ENCODE measurements at regions not wholly inside any gene's neighbourhood (a gene's known extent, or its start where the extent isn't known, plus 50 kb on each side); places are given as distances from the start of the nearest gene placed in this dataset.

DNA sequence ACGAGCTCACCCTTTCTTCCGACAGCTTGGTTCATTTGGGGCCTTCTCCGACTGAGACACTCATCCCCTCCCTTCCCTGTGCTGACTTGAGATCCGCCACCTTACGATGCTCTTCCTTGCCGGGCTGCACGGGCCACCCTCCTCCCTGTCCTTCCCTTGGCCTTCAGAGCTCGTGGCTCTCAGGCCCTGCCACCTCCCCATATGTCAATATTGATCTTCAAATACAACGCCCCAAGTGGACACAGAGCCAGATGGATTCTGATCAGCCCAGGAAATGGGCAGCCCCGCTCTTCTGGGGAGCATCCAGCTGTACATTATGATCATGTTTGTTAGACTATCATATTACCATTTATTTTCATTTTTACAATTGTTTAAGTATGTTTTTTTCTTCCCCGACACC is 812.8 kb downstream of the TBC1D22A start:
- no peaks in the 10 kb centered on the region for H3K9me2 ChIP-seq (replicated peaks; ENCODE audit: low read length)
- H4K20me1 ChIP-seq (ENCODE audit: low read length) = no peaks in the 10 kb centered on the region
- H3K4me3 ChIP-seq (ENCODE audit: low read length) = no peak overlapping the region
- CTCF ChIA-PET = no interaction called here
- H3K79me2 ChIP-seq (ENCODE audit: low read length) = no peaks in the 10 kb centered on the region
- DNase-seq (no peak), ATAC-seq (peak; percentile 37)
- peaks cover 26% of the 10 kb centered on the region for H3K27me3 ChIP-seq (ENCODE audit: low read length)
- H3K27ac ChIP-seq (ENCODE audit: low read length) = no peak overlapping the region
- TF ChIP-seq, protein P1, sequence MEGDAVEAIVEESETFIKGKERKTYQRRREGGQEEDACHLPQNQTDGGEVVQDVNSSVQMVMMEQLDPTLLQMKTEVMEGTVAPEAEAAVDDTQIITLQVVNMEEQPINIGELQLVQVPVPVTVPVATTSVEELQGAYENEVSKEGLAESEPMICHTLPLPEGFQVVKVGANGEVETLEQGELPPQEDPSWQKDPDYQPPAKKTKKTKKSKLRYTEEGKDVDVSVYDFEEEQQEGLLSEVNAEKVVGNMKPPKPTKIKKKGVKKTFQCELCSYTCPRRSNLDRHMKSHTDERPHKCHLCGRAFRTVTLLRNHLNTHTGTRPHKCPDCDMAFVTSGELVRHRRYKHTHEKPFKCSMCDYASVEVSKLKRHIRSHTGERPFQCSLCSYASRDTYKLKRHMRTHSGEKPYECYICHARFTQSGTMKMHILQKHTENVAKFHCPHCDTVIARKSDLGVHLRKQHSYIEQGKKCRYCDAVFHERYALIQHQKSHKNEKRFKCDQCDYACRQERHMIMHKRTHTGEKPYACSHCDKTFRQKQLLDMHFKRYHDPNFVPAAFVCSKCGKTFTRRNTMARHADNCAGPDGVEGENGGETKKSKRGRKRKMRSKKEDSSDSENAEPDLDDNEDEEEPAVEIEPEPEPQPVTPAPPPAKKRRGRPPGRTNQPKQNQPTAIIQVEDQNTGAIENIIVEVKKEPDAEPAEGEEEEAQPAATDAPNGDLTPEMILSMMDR (conservative IDR thresholded peaks at IDR 0.05; ENCODE audit: low read depth, low read length) = no peak
- TF ChIP-seq EZH2phosphoT487 (IDR thresholded peaks at IDR 0.05; ENCODE audit: borderline replicate concordance, low read length) = no peak
- no peak for TF ChIP-seq EZH2 (IDR thresholded peaks at IDR 0.05; ENCODE audit: low read length, unreplicated experiment)
- no peak overlapping the region for H2AFZ ChIP-seq (ENCODE audit: low read length)
- H3F3A ChIP-seq (ENCODE audit: low read length, unreplicated experiment) = no peaks in the 10 kb centered on the region
- H3K36me3 ChIP-seq (ENCODE audit: low read depth, low read length) = no peaks in the 10 kb centered on the region
- no peak overlapping the region for H3K4me2 ChIP-seq (ENCODE audit: low read length)
- no peaks in the 10 kb centered on the region for H3K9me3 ChIP-seq (ENCODE audit: low read length)
- POLR2A ChIA-PET (ENCODE audit: unreplicated experiment) = interaction anchor here (0.6 kb wide), 1 partner anchor 103 kb away, joined by 5 read pairs; no protein-coding TSS in a partner anchor
- intact Hi-C loops (cut with micrococcal nuclease) = loop anchor here (5.0 kb wide), 1 partner anchor 58 kb away; no protein-coding TSS in a partner anchor
- no TSS peak for BruUV-seq (replicated peaks)
- H3K9ac ChIP-seq (ENCODE audit: low read length) = no peak overlapping the region
- no peaks in the 10 kb centered on the region for H3K4me1 ChIP-seq (ENCODE audit: insufficient read depth, low read length)

DNA sequence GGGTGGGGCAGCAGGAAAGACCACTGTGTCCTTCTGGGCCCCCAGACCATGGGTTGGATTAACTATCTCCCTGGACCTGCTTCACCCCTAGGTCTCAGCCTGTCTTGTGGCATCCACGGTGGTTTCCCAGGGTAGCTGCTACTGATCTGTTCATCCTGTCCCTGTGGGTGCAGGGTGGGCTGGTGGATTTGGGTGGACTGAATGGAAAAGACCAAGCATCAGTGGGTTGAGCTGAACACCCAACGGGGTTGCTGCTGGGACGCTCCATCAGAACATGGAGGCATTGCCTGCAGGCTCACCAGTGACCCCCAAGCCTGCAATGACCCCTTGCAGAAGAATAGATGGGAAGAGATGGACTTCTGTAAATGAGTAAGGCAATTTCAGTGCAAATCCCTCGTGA is 812.1 kb downstream of the TBC1D22A start:
- intact Hi-C loops (cut with micrococcal nuclease) = no loop called here
- TF ChIP-seq, protein P1 (conservative IDR thresholded peaks at IDR 0.05; ENCODE audit: low read depth, low read length) = no peak
- no peak for TF ChIP-seq EZH2 (IDR thresholded peaks at IDR 0.05; ENCODE audit: low read length, unreplicated experiment)

DNA sequence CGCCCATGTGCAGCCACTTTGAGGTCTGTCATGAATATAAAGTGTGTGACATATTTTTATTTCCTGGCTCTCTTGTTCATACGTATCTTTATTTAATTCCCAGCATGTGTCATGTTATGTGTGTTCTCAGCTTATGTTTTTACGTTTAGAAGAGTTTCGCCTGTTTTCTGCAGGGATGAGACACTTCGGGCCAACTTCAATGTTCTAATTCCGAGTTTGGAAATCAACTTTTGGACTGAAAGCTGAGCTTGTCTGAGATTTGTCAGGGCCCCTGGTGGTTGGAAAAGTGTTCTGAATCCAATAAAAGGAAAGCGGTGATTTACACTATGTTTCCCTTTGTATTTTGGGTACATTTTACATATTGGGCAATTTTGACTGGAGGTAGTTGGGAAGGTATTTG is 810.7 kb downstream of the TBC1D22A start:
- POLR2A ChIA-PET (ENCODE audit: unreplicated experiment) = no interaction called here
- H4K20me1 ChIP-seq (ENCODE audit: low read length) = no peaks in the 10 kb centered on the region
- intact Hi-C loops (cut with micrococcal nuclease) = no loop called here

More for the DNA sequence above, 812.1 kb downstream of the TBC1D22A start:
- ChIA-PET POLR2A (ENCODE audit: unreplicated experiment) (interaction anchor here (0.6 kb wide), 1 partner anchor 104 kb away, joined by 5 read pairs; no protein-coding TSS in a partner anchor), CTCF (no interaction called here)
- no peak overlapping the region for H2AFZ ChIP-seq (ENCODE audit: low read length)
- no peak overlapping the region for H3K4me2 ChIP-seq (ENCODE audit: low read length)
- no peaks in the 10 kb centered on the region for H3K36me3 ChIP-seq (ENCODE audit: low read depth, low read length)
- BruUV-seq (replicated peaks) = no TSS peak
- ATAC-seq (no peak), DNase-seq (no peak)
- H3K79me2 ChIP-seq (ENCODE audit: low read length) = no peaks in the 10 kb centered on the region
- H3K9ac ChIP-seq (ENCODE audit: low read length) = no peak overlapping the region
- H3F3A ChIP-seq (ENCODE audit: low read length, unreplicated experiment) = no peaks in the 10 kb centered on the region
- H3K9me2 ChIP-seq (replicated peaks; ENCODE audit: low read length) = no peaks in the 10 kb centered on the region
- no peaks in the 10 kb centered on the region for H4K20me1 ChIP-seq (ENCODE audit: low read length)
- H3K27ac ChIP-seq (ENCODE audit: low read length) = no peak overlapping the region
- no peak overlapping the region for H3K4me3 ChIP-seq (ENCODE audit: low read length)
- no peaks in the 10 kb centered on the region for H3K9me3 ChIP-seq (ENCODE audit: low read length)
- no peaks in the 10 kb centered on the region for H3K4me1 ChIP-seq (ENCODE audit: insufficient read depth, low read length)
- H3K27me3 ChIP-seq (ENCODE audit: low read length) = peaks cover 26% of the 10 kb centered on the region

More for the DNA sequence above, 810.7 kb downstream of the TBC1D22A start:
- Histone ChIP-seq H2AFZ (ENCODE audit: low read length) (no peak overlapping the region), H3K9me2 (replicated peaks; ENCODE audit: low read length) (no peaks in the 10 kb centered on the region), H3K4me2 (ENCODE audit: low read length) (no peak overlapping the region), H3K79me2 (ENCODE audit: low read length) (no peaks in the 10 kb centered on the region), H3K9me3 (ENCODE audit: low read length) (no peaks in the 10 kb centered on the region), H3K27me3 (ENCODE audit: low read length) (peaks cover 26% of the 10 kb centered on the region), H3K36me3 (ENCODE audit: low read depth, low read length) (no peaks in the 10 kb centered on the region), H3K27ac (ENCODE audit: low read length) (no peak overlapping the region), H3K4me3 (ENCODE audit: low read length) (no peak overlapping the region), H3F3A (ENCODE audit: low read length, unreplicated experiment) (no peaks in the 10 kb centered on the region), H3K9ac (ENCODE audit: low read length) (no peak overlapping the region), H3K4me1 (ENCODE audit: insufficient read depth, low read length) (no peaks in the 10 kb centered on the region)
- DNase-seq = no peak
- ATAC-seq = no peak
- TF ChIP-seq EZH2phosphoT487 (IDR thresholded peaks at IDR 0.05; ENCODE audit: borderline replicate concordance, low read length) (no peak), EZH2 (IDR thresholded peaks at IDR 0.05; ENCODE audit: low read length, unreplicated experiment) (no peak)
- TF ChIP-seq, protein P1 (conservative IDR thresholded peaks at IDR 0.05; ENCODE audit: low read depth, low read length) = no peak
- CTCF ChIA-PET = no interaction called here
- BruUV-seq (replicated peaks) = no TSS peak

Measured in PC-3 (cell line).